KMS-11 (cell line): ENCODE measurements at regions not wholly inside any gene's neighbourhood (a gene's known extent, or its start where the extent isn't known, plus 50 kb on each side); places are given as distances from the start of the nearest gene placed in this dataset.

Experiments
- H2AFZ ChIP-seq: fragments of 200-600 bp; sonication (generic); 2 replicates; pipeline ENCODE4 v1.6.1; 2016; ENCODE audit warnings: antibody characterized with exemption, mixed run types, low read depth
- H3K27ac ChIP-seq: fragments of 200-600 bp; sonication (generic); 2 replicates; pipeline ENCODE4 v1.6.1; 2016; ENCODE audit warnings: mild to moderate bottlenecking, mixed run types
- H3K27me3 ChIP-seq: fragments of 200-600 bp; sonication (generic); 2 replicates; pipeline ENCODE4 v1.6.1; 2017; ENCODE audit warnings: mild to moderate bottlenecking, low read depth, mixed run types, moderate library complexity; ENCODE audit not compliant: insufficient read depth
- H3K36me3 ChIP-seq: fragments of 200-600 bp; sonication (generic); 2 replicates; pipeline ENCODE4 v1.6.1; 2017; ENCODE audit warnings: mild to moderate bottlenecking, mixed run types; ENCODE audit not compliant: insufficient read depth
- H3K4me1 ChIP-seq: fragments of 200-600 bp; sonication (generic); 2 replicates; pipeline ENCODE4 v1.6.1; 2016; ENCODE audit warnings: mild to moderate bottlenecking, low read depth, mixed run types; ENCODE audit not compliant: poor library complexity, severe bottlenecking
- H3K4me2 ChIP-seq: fragments of 200-600 bp; sonication (generic); 2 replicates; pipeline ENCODE4 v1.7.0; 2016; ENCODE audit warnings: mild to moderate bottlenecking, mixed run types
- H3K4me3 ChIP-seq: fragments of 200-600 bp; sonication (generic); IDR thresholded peaks from 2 replicates; pipeline ENCODE4 v1.6.1; 2017; ENCODE audit warnings: low read depth, low read length, mixed read lengths; ENCODE audit not compliant: insufficient read depth
- H3K79me2 ChIP-seq: fragments of 200-600 bp; sonication (generic); 2 replicates; pipeline ENCODE4 v1.6.1; 2016; ENCODE audit warnings: low read depth, mixed run types; ENCODE audit not compliant: insufficient read depth
- H3K9ac ChIP-seq: fragments of 200-600 bp; sonication (generic); 2 replicates; pipeline ENCODE4 v1.6.1; 2016; ENCODE audit warnings: mild to moderate bottlenecking, mixed run types
- H4K20me1 ChIP-seq: fragments of 200-600 bp; sonication (generic); 2 replicates; pipeline ENCODE4 v1.6.1; 2016; ENCODE audit warnings: mild to moderate bottlenecking, mixed run types; ENCODE audit not compliant: insufficient read depth
- TF ChIP-seq, protein P1 (sequence below): fragments of 200-600 bp; sonication (generic); conservative IDR thresholded peaks from 2 replicates; pipeline ENCODE4 v1.6.1; 2017; ENCODE audit warnings: low read depth, mild to moderate bottlenecking, antibody characterized with exemption, low read length, moderate library complexity, mixed read lengths

DNA sequence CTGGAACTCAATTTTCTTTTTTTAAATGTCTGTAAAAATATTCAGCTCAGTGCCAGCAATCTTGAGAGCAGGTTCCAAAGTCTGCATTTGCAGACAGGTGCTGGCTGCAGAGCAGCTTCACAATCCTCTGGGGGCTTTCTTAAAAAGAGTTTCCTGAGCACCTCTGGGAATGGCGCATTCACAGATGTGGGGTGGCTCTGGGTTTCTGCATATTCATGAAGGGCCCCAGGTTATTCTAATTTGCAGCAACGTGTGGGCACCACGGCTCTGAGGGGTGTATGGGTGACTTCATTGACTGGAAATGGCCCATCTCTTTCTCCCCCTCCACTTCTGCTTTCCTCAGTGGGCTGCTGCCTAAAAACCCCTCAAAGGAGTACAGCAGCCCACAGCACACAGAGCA is 225.0 kb upstream of the APCDD1 start:
- no peaks in the 10 kb centered on the region for H3K4me1 ChIP-seq
- H3K79me2 ChIP-seq, result no peaks in the 10 kb centered on the region
- no peak overlapping the region for H2AFZ ChIP-seq
- no peak overlapping the region for H3K27ac ChIP-seq
- no peak overlapping the region for H3K4me3 ChIP-seq
- no peak overlapping the region for H3K9ac ChIP-seq
- TF ChIP-seq, protein P1, sequence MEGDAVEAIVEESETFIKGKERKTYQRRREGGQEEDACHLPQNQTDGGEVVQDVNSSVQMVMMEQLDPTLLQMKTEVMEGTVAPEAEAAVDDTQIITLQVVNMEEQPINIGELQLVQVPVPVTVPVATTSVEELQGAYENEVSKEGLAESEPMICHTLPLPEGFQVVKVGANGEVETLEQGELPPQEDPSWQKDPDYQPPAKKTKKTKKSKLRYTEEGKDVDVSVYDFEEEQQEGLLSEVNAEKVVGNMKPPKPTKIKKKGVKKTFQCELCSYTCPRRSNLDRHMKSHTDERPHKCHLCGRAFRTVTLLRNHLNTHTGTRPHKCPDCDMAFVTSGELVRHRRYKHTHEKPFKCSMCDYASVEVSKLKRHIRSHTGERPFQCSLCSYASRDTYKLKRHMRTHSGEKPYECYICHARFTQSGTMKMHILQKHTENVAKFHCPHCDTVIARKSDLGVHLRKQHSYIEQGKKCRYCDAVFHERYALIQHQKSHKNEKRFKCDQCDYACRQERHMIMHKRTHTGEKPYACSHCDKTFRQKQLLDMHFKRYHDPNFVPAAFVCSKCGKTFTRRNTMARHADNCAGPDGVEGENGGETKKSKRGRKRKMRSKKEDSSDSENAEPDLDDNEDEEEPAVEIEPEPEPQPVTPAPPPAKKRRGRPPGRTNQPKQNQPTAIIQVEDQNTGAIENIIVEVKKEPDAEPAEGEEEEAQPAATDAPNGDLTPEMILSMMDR, result no peak
- H3K27me3 ChIP-seq, result no peaks in the 10 kb centered on the region
- no peaks in the 10 kb centered on the region for H3K36me3 ChIP-seq
- no peak overlapping the region for H3K4me2 ChIP-seq
- H4K20me1 ChIP-seq, result no peaks in the 10 kb centered on the region

GRCh38 chr18:10230072-10230471 is 224.4 kb upstream of the APCDD1 start:
- H3K79me2 ChIP-seq, result no peaks in the 10 kb centered on the region
- no peak overlapping the region for H3K4me2 ChIP-seq
- no peaks in the 10 kb centered on the region for H4K20me1 ChIP-seq
- no peak overlapping the region for H2AFZ ChIP-seq
- no peak overlapping the region for H3K4me3 ChIP-seq
- no peak overlapping the region for H3K27ac ChIP-seq
- TF ChIP-seq, protein P1, result no peak
- H3K4me1 ChIP-seq, result no peaks in the 10 kb centered on the region
- no peaks in the 10 kb centered on the region for H3K36me3 ChIP-seq
- H3K27me3 ChIP-seq, result no peaks in the 10 kb centered on the region
- no peak overlapping the region for H3K9ac ChIP-seq

GRCh38 chr18:10231220-10231619 is 223.2 kb upstream of the APCDD1 start:
- H4K20me1 ChIP-seq, result no peaks in the 10 kb centered on the region
- TF ChIP-seq, protein P1, result no peak
- H3K79me2 ChIP-seq, result no peaks in the 10 kb centered on the region
- no peak overlapping the region for H2AFZ ChIP-seq
- H3K4me2 ChIP-seq, result no peak overlapping the region
- no peaks in the 10 kb centered on the region for H3K36me3 ChIP-seq
- no peak overlapping the region for H3K9ac ChIP-seq
- H3K4me3 ChIP-seq, result no peak overlapping the region
- H3K4me1 ChIP-seq, result no peaks in the 10 kb centered on the region
- no peak overlapping the region for H3K27ac ChIP-seq
- H3K27me3 ChIP-seq, result no peaks in the 10 kb centered on the region

DNA sequence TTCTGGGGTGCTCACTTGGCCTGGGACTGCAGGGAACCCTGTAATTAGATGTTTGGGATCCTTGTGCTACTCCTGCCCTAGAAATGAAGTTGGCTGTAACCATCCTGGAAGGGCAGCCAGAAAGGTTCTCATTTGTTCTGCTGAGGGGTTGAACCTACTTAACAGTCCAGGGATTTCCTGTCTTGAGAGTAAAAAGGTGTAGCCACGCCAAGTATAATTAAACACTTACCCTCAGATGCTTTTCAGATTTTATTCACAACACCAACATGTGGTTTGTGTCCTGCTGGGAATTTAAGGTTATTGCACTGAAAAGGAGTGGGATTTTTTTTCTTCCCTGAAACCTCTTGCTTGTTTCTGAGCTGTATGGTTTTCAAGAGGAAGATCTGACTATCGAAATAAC is 222.4 kb upstream of the APCDD1 start:
- Histone ChIP-seq H3K36me3 (no peaks in the 10 kb centered on the region), H3K4me1 (no peaks in the 10 kb centered on the region), H3K79me2 (no peaks in the 10 kb centered on the region), H3K9ac (no peak overlapping the region), H3K4me3 (no peak overlapping the region), H3K27me3 (no peaks in the 10 kb centered on the region), H2AFZ (no peak overlapping the region), H3K27ac (no peak overlapping the region), H4K20me1 (no peaks in the 10 kb centered on the region), H3K4me2 (no peak overlapping the region)
- TF ChIP-seq, protein P1, result no peak
